HG02623 (cell line): ENCODE measurements at regions not wholly inside any gene's neighbourhood (a gene's known extent, or its start where the extent isn't known, plus 50 kb on each side); places are given as distances from the start of the nearest gene placed in this dataset.

Experiments used
- ATAC-seq: cut with Tn5 transposase; IDR thresholded peaks from one replicate; pipeline ENCODE4 v1.9.1; 2021; ENCODE audit warnings: moderate library complexity; ENCODE audit not compliant: unreplicated experiment

DNA sequence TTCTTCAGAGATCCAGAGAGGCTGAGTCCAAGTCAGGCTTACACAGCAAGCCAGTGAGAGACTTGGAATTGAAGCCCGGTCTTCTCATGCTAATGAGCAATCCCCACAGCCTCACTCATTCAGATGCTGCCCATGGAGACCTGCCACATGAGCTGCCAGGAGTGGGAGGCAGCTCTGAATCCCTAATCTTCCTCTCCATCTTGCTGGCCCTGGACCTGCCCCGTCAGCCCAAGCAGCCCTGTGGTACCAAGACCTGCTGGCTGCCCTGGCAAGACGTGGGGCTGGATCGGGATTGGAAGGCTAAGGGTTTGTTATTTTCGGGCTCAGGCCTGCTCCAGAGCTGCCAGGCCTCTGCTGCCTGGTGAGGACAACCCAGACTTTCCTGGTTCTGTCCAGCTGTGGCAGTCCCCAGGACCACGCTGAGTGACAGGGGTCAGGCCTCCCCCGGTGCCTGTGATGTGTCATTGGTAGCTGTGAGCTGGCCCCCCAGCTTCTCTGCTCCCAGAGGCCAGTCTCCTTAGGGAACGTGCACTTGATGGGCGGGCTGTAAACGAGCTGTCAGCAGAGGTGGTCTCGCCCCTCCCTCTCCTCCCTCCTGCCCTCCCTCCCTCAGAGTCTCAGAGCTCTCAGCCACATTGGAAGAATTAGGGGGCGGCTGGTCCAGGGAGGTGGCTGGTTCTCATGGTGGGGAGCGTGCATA lies 135.0 kb downstream of the FOXD2 start:
- no peak for ATAC-seq

DNA sequence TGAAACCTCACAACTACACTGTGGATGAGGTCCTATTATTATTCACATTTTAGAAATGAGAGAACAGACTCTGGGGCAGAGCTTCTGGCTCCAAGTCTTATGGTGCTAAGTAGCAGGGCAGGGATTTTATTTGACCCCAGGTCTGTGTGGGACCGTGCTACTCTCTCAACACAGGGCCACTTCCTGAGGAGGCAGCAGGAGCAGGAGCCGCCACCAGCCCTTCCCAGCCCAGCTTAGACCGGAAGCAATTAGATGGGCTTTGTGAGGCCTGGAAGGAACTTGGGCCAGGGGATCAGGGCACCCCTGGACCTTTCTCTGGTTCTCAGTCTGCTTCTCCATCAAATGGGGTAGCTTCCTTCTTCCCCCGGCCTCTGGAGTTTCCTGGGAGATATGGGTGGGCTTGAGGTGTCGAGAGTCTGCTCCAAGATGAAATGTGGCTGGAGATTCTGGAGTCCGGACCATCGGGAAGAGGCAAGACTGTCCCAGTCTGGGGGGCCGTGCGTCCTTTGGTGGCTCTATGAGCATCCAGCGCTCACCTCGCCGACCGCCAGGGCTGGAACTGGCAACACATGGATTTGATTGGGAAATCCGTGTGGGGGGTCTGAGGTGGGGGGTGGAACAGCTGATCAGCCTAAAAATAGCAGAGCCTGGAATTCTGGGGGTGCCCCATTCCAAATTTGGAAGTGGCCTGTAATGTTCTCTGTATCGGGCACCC lies 136.8 kb downstream of the FOXD2 start:
- no peak for ATAC-seq

DNA sequence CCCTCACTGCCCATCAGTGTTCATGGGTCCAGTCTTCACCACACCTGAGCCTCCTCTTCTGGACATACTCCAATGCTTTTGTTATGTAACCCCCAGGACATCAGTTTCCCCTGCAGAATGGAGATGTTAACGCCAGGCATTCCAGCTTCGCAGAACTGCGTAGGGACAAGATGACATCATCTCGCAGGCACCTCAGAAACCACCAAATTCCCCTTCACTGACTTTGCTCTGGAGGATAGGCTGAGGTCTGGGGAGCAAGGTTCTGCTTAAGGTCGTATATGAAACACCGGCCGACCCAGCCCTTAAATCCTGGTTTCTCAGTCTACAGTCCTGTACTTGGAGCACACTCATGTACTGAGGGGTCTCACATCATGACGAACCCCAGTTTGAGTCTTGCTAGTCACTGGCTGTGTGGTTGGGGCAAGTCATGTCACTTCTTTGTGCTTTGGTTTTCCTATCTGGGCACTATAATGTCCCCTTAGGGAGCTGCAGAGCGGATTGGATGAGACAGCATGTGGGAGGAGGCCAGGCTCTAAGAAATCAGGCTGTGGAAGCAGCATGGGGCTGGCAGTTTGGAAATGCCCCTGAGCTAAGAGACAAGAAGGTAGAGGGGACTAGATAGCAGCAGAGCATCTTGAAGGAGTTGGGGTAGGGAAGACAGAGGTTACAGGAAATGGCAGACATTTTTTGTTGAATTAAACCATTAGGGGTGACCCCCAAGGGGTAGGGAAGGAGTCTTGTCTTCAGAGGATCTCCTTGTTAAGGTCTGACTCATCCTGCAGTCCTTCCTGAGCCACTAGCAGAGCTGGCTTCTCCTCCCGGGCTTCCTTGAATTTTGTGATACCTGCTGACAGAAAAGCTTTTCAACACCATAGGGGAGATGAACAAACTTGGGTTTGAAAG lies 138.3 kb downstream of the FOXD2 start:
- no peak for ATAC-seq

DNA sequence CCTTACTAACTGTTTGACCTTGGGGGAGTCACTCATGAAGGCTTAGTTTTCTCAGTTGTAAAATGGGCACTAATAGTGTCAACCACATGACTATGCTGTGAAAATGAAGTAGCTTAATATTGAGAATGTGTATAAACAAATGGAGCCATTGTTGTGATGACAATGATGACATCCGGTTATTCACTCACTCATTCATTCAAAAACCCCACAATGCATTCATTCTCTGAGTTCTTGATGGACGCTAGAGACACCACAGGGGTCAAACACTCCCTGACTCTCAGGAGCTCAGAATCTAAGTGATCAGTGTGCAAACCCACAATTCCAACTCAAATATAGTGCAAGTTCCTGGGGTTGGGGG lies 138.9 kb downstream of the FOXD2 start:
- ATAC-seq: no peak

DNA sequence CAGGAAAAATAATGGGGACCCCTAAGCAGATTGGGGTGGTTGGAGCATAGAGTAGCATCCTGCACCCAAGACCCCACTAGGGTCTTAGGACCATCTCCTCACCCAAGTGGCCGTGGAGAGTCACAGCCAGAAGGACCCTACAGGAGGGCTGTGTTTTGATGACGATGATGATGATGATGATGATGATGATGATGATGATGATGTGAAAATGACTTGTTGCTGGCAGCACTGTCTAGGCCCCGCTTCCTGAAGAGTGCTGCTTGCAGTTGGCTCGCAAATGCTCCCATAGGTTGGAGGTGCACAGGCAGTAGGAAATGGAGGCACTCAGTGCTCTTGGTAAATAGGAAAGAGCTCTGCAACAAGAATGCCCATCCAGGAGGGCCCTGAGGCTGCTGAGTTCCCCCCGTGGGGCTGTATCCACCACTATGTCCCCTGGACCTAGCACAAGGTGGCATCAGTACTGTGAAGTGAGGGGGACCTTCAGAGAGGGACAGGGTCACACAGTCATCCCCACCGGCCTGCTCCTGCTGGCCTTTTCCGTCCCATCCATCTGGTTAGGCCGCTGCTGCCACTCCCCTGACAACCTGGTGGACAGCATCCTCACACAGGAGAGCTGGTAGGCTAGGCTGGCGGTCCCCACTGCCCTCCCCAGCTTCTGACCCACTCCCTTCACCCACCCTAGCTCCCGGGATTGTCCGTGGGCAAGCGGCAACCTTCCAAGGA lies 139.6 kb downstream of the FOXD2 start:
- no peak for ATAC-seq

DNA sequence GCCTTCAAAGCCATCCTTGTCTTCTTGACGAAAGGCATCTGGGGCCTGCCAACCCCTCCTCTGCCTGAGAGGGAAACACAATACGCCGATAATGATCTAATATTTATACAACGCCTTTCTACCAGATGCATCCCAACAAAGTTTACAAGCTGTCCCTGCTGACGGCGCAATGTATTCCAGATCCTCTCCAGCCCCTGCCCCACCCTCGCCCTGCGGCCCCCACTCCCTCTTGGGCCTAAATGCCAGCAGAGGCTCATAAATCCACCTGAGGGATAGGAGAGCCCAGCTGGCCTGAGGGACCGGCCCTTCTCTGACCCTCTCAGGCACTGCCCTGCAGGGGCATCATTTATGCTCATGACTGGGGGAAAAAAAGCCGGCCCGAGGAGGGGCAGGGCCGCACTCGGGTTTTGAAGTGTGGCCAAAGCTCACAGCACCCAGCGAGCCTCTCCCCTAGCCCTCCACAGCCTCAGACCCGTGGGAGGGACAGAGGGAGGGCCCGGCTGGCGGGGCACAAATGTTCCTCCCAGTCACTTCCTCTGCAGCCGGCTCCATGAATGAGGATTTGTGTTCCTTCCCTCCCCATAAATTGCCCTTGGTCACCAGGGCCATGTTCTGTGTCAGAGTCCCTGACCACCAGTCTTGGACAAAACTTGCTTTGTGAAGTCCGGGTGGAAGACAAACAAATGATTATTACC lies 140.3 kb downstream of the FOXD2 start:
- ATAC-seq: no peak

DNA sequence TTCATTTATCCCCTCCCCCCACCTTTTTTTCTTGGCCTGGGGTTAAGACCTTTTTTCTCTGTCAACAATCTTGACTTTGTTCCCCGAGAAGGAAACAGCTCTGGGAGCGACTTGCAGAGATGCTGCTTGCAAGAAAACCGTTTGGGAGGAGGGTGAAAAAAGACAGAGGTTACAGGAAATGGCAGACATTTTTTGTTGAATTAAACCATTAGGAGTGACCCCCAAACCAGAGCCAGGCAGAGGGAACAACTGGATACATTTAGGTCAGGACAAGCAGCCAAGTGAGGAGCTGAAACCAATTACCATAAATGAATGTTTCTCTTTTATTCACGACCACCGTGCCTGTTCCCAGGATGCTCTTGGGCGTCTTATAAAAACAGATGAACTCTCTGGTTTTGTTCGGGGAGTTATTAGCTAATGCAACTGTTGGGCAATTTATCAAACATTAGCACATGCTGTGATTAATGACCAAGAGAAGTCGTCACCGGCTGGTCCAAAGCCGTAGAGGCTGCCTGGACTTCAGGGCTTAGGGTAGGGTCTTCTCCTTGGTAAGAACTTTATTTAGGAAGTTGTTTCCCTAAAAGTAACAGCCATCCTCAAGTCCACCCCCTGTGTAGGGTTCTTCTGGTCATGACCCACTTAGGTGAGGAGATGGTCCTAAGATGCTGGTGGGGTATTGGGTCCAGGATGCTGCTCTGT lies 141.0 kb downstream of the FOXD2 start:
- no peak for ATAC-seq

DNA sequence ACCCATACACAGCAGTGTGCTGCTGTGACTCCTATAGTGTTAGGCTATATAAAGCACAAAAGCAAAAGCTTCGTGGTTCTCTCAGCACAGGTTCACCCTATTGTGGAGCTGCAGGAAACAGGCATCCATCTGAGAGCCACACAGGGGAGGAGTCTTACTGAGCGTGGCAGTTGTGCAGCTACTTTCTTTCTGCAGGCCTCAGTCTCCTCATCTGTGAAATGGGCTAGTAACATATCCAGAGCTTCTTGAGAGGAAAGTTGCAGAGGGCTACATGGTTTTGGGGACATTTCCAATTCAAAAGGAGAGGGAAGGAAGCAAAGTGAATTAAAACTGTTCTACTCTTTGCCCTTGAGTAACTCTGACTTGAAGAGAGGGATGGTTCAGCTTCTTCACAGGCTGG lies 142.0 kb downstream of the FOXD2 start:
- ATAC-seq: no peak

DNA sequence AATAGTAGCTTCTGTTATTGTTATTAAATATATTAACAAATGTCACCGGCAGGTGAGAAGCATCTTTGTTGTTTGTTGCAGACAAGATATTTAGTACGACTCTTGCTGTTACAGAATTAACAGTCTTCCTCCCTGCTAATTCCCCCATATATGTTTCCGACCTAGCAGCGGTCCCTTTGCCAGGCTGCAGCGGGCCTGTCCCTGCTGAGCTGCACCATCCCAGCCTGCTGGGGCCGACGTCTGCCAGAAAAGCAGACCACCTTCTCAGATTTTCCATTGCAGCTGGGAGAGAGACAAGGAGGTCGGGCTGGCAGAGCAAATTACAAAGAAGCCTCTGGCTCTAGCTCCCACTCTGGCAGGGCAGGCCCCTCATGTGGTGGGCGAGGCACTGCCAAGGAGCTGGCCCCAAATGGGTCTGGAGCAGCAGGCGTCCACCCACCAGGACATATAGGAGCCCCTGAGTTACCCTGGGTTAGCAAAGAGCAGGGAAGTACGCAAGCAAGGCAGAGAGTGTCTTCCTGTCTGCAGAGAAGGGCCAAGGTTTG lies 142.7 kb downstream of the FOXD2 start:
- no peak for ATAC-seq

DNA sequence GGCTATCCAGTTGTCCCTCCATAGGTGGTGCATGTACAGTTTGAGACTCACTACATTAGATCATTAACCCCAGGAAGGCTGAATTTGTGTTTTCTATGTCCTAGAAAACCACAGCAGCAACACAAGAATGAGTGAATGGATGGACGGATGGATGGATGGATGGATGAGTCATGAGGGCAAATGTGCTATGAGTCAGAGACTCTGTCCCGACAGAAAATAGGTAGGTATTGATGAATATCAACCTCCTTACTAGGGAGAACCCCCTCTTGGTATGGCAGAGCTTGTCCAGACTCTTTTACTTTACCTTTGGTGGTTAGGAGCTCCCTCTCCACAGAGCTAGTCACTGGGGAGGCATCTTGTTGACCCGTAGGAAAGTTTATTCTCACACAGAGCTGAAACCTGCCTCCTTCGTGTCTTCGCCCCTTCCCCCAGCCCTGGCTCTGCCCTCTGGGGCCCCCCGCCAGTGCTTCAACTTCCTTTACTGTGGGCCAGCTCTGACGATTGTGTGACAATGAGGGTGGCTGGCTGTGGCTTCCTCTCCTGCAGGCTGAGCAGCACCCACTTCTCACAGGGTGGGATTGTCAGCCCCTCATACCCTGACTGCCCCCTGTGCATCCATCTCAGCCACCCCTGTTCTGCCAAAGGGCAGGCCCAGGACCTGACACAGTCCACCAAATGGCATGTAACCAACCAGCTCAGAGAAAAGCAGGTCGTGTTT lies 145.2 kb downstream of the FOXD2 start:
- ATAC-seq: no peak

DNA sequence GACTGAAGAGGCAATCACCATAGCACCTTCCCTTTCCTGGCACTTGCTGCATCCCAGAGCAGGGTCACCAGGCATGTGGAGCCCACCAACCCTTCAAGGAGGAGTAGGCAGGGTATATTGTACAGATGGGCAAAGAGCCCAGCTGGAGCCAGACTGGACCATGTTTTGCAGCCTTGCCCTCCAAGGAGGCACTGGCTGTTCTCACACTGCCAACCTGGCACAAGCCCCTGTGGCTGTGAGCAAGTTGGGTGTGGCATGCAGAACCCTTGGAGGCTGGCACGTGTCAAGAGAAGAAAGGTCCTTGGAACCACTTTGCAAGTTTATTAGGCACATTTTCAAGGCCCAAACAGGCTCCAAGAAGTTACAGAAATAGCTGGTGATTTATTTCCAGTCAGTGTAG lies 146.4 kb downstream of the FOXD2 start:
- no peak for ATAC-seq

DNA sequence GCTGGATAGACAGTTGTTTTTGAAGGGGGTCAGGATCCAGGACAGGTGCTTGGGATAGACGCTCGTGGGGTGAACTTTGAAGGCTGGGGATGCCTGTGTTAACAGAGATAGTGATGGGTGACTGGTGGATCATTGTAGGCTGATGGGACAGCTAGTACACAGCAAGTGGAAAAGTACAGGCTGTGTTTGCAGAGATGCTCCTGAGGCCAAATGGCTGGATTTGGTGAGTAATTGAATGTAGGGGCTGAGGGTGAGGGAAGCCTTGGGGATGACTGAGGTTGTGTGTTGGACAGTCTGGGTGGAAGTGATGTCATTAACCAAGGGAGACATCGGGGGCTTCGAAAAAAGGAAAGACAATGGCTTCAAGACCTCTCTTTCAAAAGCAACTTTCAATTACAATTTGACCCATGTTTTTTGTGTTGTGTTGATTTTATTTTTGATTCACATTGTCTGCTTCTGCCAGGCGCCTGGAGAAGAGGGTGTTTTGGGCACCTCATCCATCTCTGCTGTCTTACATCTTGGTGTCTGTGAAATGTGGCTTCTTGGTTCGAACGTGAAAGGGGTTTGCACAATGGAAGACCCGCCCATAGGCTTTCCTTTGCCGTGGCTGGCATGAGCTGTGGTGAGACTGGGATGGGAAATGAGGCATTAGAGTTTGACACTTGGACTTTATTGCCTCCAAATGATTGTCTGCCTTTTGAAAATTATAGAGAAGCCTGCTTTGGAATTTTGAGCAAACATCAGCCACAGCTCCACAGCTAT lies 147.5 kb downstream of the FOXD2 start:
- ATAC-seq: no peak

DNA sequence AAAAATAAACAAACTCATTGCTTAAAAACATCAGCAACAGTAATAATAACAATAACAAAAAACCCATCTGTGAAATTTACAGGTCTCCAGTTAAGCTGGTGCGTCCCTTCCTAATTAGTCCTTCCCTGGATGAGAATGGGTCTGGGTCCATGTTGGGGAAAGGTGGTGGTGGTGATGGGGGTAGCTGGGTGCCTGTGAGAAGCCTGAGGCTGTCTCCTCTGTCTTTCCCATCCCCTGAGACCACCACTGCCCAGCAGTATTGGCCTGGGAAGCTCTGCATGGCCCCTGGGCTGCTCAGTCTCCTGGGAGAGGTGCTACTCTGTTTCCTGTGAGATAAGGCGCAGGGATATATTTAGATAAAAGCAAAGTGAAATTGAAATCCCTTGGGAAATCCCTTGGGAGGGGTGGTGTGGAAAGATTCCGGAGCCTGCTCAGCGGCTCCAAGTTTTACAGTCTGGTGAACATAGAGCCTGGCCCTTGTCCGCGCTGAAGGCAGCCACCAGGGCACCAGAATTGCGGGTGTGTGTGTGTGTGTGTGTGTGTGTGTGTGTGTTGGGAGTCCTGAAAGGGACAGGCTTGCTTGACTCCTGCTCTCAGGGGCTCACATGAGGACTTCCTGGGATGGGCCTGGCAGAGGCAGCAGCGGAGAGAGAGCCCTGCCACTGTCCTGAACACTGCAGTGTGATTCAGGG lies 150.2 kb downstream of the FOXD2 start:
- ATAC-seq: no peak

DNA sequence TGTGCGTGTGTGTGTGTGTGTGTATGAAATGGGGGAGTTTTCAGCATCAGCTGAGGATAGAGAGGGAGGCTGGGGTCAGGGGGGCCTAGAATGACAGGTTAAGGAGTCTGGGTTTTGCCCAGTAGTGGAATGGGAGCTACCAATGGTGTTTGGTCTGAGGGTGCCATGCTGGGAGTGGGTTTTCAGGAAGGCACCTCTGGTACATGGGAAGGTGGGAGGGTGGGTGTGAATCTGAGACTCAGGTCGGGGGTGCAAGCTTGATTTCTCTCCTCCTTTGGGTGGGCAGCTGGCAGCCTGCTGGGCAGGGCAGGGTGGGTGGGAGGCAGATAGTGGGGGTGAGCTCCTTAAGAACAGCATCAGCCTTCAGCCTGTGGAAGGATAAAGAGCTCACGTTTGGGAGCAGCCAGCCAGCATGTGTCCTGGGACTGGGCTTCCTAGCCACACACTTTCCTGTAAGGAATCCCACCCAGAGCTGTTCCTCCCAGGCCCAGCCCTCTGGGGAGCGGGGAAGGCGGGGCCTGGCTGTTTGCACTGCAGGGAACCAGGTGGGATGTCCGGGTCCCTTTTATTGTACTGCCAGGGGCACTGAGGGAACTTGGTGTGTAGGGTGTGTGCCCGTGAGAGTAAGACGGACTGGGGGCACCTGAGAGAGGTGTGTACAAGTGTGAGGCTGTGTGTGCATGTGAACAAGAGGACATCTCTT lies 152.8 kb downstream of the FOXD2 start:
- no peak for ATAC-seq

DNA sequence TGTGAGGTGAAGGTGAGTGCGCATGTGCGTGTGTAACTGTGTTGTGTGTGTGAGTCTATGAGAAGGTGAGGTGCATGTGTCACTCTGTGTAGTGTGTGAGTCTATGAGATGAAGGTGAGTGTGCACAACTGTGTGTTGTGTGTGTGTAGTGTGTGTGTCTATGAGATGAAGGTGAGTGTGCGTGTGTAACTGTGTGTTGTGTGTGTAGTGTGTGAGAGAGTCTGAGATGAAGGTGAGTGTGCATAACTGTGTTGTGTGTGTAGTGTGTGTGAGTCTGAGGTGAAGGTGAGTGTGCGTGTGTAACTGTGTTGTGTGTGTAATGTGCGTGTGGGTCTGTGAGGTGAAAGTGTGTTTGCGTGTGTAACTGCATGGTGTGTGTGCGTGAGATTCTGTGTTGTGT lies 154.0 kb downstream of the FOXD2 start:
- ATAC-seq: no peak

DNA sequence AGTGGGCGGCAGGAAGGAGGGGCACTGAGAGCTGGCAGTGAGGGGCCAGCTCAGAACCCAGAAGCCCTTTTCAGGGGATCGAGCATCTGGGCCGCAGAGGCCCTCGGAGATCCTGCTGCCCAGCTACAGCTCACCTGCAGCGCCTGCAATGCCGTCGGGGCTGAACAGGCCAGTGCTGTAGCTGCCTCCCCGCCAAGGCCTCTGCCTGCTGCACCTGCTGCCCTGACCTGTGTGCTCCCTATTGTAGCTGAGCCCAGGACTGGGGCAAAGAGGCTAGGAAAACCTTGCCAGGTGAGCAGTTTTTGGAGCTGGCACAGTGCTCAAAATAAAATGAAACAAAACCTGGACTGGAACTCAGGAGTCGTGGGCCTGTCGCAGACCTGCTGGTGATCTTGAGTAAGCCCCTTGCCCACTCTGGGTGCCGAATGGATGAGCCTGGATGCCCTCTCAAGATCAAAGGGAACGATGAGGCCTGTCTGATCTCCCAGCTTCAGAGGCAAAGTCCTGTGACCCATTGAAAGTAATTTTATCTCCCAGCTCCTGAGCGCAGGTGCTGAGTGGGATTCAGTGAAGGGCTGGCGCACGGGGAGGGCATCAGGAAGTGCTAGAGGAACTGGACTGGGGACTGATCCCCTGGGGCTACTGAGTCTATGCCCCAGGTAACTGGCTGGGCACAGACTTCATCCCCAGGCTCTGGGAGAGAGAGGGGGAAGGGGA lies 154.6 kb downstream of the FOXD2 start:
- ATAC-seq: no peak
